HG03135 (cell line): ENCODE measurements at regions not wholly inside any gene's neighbourhood (a gene's known extent, or its start where the extent isn't known, plus 50 kb on each side); places are given as distances from the start of the nearest gene placed in this dataset.
"Not testable (repeated sequence)": the region's sequence is repeated elsewhere in the genome, so short reads cannot be mapped to it uniquely, and the experiment has no call there.

Source experiments
- ATAC-seq: cut with Tn5 transposase; IDR thresholded peaks from one replicate; pipeline ENCODE4 v1.9.1; 2021; ENCODE audit warnings: mild to moderate bottlenecking, moderate library complexity; ENCODE audit not compliant: unreplicated experiment

- not testable (repeated sequence) for ATAC-seq
Observed at GRCh38 chr6:127406722-127407121, 52.5 kb downstream of the KIAA0408 start.

GRCh38 chr6:127406122-127406521 is 53.1 kb downstream of the KIAA0408 start:
- ATAC-seq = no peak

GRCh38 chr6:127404594-127405178 is 54.5 kb downstream of the KIAA0408 start:
- ATAC-seq = no peak

GRCh38 chr6:127404133-127404532 is 55.1 kb downstream of the KIAA0408 start:
- ATAC-seq = peak; percentile 88

GRCh38 chr6:127403636-127404035 is 55.6 kb downstream of the KIAA0408 start:
- ATAC-seq = peak; percentile 77

GRCh38 chr6:127402890-127403617 is 56.1 kb downstream of the KIAA0408 start:
- no peak for ATAC-seq

GRCh38 chr6:127397729-127398630 is 54.6 kb upstream of the ECHDC1 start:
- ATAC-seq = no peak

GRCh38 chr6:127397171-127397597 is 53.8 kb upstream of the ECHDC1 start:
- not testable (repeated sequence) for ATAC-seq
